ENCODE measurements at regions not wholly inside any gene's neighbourhood (a gene's known extent, or its start where the extent isn't known, plus 50 kb on each side); places are given as distances from the start of the nearest gene placed in this dataset.

GRCh38 chr7:33774762-33775523, 130.4 kb upstream of the BMPER start:
- CTCF ChIA-PET = interaction anchor here (0.5 to 1.0 kb wide), 2 partner anchors 12 to 32 kb away, joined by 3 read pairs; no protein-coding TSS in a partner anchor
- POLR2A ChIA-PET = no interaction called here
- peak; percentile 35 for DNase-seq (ENCODE audit: extremely low spot score)
- TF ChIP-seq CTBP1 (IDR thresholded peaks at IDR 0.05; ENCODE audit: borderline replicate concordance) (no peak), FOXA1 (IDR thresholded peaks at IDR 0.05) (no peak), TARDBP (IDR thresholded peaks at IDR 0.05) (no peak), FOXM1 (IDR thresholded peaks at IDR 0.05; ENCODE audit: borderline replicate concordance) (no peak), SUZ12 (IDR thresholded peaks at IDR 0.05) (no peak), L3MBTL2 (conservative IDR thresholded peaks at IDR 0.05) (no peak), ELF4 (IDR thresholded peaks at IDR 0.05) (no peak)

- ChIA-PET POLR2A (no interaction called here), CTCF (interaction anchor here (0.6 kb wide), 2 partner anchors 40 to 263 kb away, joined by 3 to 4 read pairs; no protein-coding TSS in a partner anchor)
- TF ChIP-seq HDGF (IDR thresholded peaks at IDR 0.05; ENCODE audit: borderline replicate concordance) (no peak), LEF1 (IDR thresholded peaks at IDR 0.05; ENCODE audit: borderline replicate concordance) (no peak), CTBP1 (IDR thresholded peaks at IDR 0.05; ENCODE audit: borderline replicate concordance) (no peak), BHLHE40 (IDR thresholded peaks at IDR 0.05; ENCODE audit: borderline replicate concordance) (no peak), NFRKB (IDR thresholded peaks at IDR 0.05) (no peak), TARDBP (IDR thresholded peaks at IDR 0.05) (no peak), FOXA1 (IDR thresholded peaks at IDR 0.05) (no peak), SUZ12 (IDR thresholded peaks at IDR 0.05) (no peak), ZNF384 (IDR thresholded peaks at IDR 0.05) (no peak), ELF4 (IDR thresholded peaks at IDR 0.05) (no peak), PKNOX1 (IDR thresholded peaks at IDR 0.05) (no peak), SP1 (IDR thresholded peaks at IDR 0.05) (no peak), FOXK2 (IDR thresholded peaks at IDR 0.05) (no peak), L3MBTL2 (conservative IDR thresholded peaks at IDR 0.05) (no peak)
- no peak for DNase-seq (ENCODE audit: extremely low spot score)
Observed at GRCh38 chr7:33775790-33776189, 129.5 kb upstream of the BMPER start.

GRCh38 chr7:33776788-33777187, 128.6 kb upstream of the BMPER start:
- CTCF ChIA-PET = no interaction called here

GRCh38 chr7:33778195-33778594, 127.1 kb upstream of the BMPER start:
- no peak for TF ChIP-seq FOXM1 (IDR thresholded peaks at IDR 0.05; ENCODE audit: borderline replicate concordance)
- no peak for TF ChIP-seq SP1 (IDR thresholded peaks at IDR 0.05)
- no peak for TF ChIP-seq NFRKB (IDR thresholded peaks at IDR 0.05)
- TF ChIP-seq BHLHE40 (IDR thresholded peaks at IDR 0.05; ENCODE audit: borderline replicate concordance) = no peak
- no peak for TF ChIP-seq HDGF (IDR thresholded peaks at IDR 0.05; ENCODE audit: borderline replicate concordance)
- TF ChIP-seq FOXA1 (IDR thresholded peaks at IDR 0.05) = no peak
- CTCF ChIA-PET = interaction anchor here (0.6 kb wide), 1 partner anchor 293 kb away, joined by 3 read pairs; no protein-coding TSS in a partner anchor
- DNase-seq (ENCODE audit: extremely low spot score) = no peak
- POLR2A ChIA-PET = no interaction called here

More at GRCh38 chr7:33776788-33777187, 128.6 kb upstream of the BMPER start:
- DNase-seq (ENCODE audit: extremely low spot score) = no peak
- TF ChIP-seq SP1 (IDR thresholded peaks at IDR 0.05) (no peak), TARDBP (IDR thresholded peaks at IDR 0.05) (no peak), ARNT (IDR thresholded peaks at IDR 0.05) (no peak), ZNF384 (IDR thresholded peaks at IDR 0.05) (no peak), FOXM1 (IDR thresholded peaks at IDR 0.05; ENCODE audit: borderline replicate concordance) (no peak), ELF4 (IDR thresholded peaks at IDR 0.05) (no peak), FOXA1 (IDR thresholded peaks at IDR 0.05) (no peak), SUZ12 (IDR thresholded peaks at IDR 0.05) (no peak), NFRKB (IDR thresholded peaks at IDR 0.05) (no peak)
- POLR2A ChIA-PET = no interaction called here

- ChIA-PET POLR2A (no interaction called here), CTCF (no interaction called here)
- TF ChIP-seq L3MBTL2 (conservative IDR thresholded peaks at IDR 0.05) (no peak), TARDBP (IDR thresholded peaks at IDR 0.05) (no peak), FOXA1 (IDR thresholded peaks at IDR 0.05) (no peak), ELF4 (IDR thresholded peaks at IDR 0.05) (no peak), LEF1 (IDR thresholded peaks at IDR 0.05; ENCODE audit: borderline replicate concordance) (no peak), ZNF384 (IDR thresholded peaks at IDR 0.05) (no peak), FOXK2 (IDR thresholded peaks at IDR 0.05) (no peak), HDGF (IDR thresholded peaks at IDR 0.05; ENCODE audit: borderline replicate concordance) (no peak)
- DNase-seq (ENCODE audit: extremely low spot score) = no peak
Observed at GRCh38 chr7:33779216-33779615, 126.1 kb upstream of the BMPER start.

- ChIA-PET CTCF (no interaction called here), POLR2A (no interaction called here)
- DNase-seq (ENCODE audit: extremely low spot score) = no peak
- TF ChIP-seq FOXM1 (IDR thresholded peaks at IDR 0.05; ENCODE audit: borderline replicate concordance) = no peak
Observed at GRCh38 chr7:33781167-33781566, 124.2 kb upstream of the BMPER start.

GRCh38 chr7:33781796-33782195, 123.5 kb upstream of the BMPER start:
- ChIA-PET POLR2A (no interaction called here), CTCF (no interaction called here)
- no peak for TF ChIP-seq NFRKB (IDR thresholded peaks at IDR 0.05)
- TF ChIP-seq FOXA1 (IDR thresholded peaks at IDR 0.05) = no peak
- DNase-seq (ENCODE audit: extremely low spot score) = no peak

- CTCF ChIA-PET = no interaction called here
Observed at GRCh38 chr7:33784000-33784399, 121.3 kb upstream of the BMPER start.

More at GRCh38 chr7:33784000-33784399, 121.3 kb upstream of the BMPER start:
- POLR2A ChIA-PET = no interaction called here
- no peak for DNase-seq (ENCODE audit: extremely low spot score)
- TF ChIP-seq L3MBTL2 (conservative IDR thresholded peaks at IDR 0.05) (no peak), ZNF384 (IDR thresholded peaks at IDR 0.05) (no peak), CTBP1 (IDR thresholded peaks at IDR 0.05; ENCODE audit: borderline replicate concordance) (no peak), LEF1 (IDR thresholded peaks at IDR 0.05; ENCODE audit: borderline replicate concordance) (no peak), PKNOX1 (IDR thresholded peaks at IDR 0.05) (no peak), NFRKB (IDR thresholded peaks at IDR 0.05) (no peak), HDGF (IDR thresholded peaks at IDR 0.05; ENCODE audit: borderline replicate concordance) (no peak), ELF4 (IDR thresholded peaks at IDR 0.05) (no peak), SUZ12 (IDR thresholded peaks at IDR 0.05) (no peak), FOXM1 (IDR thresholded peaks at IDR 0.05; ENCODE audit: borderline replicate concordance) (no peak), BHLHE40 (IDR thresholded peaks at IDR 0.05; ENCODE audit: borderline replicate concordance) (no peak), SP1 (IDR thresholded peaks at IDR 0.05) (no peak), ARNT (IDR thresholded peaks at IDR 0.05) (no peak), TARDBP (IDR thresholded peaks at IDR 0.05) (no peak)
